ENCODE measurements at regions not wholly inside any gene's neighbourhood (a gene's known extent, or its start where the extent isn't known, plus 50 kb on each side); places are given as distances from the start of the nearest gene placed in this dataset.
"Not testable (repeated sequence)": the region's sequence is repeated elsewhere in the genome, so short reads cannot be mapped to it uniquely, and the experiment has no call there.

- DNase-seq, result no peak
Measured at GRCh38 chr3:13148126-13148525, 74.9 kb upstream of the IQSEC1 start.

- DNase-seq, result no peak
Measured at GRCh38 chr3:13147344-13147743, 74.1 kb upstream of the IQSEC1 start.

GRCh38 chr3:13146643-13147143, 73.5 kb upstream of the IQSEC1 start:
- DNase-seq, result no peak

- DNase-seq, result no peak
Measured at GRCh38 chr3:13145826-13146642, 72.8 kb upstream of the IQSEC1 start.

- DNase-seq, result no peak
Measured at GRCh38 chr3:13145131-13145825, 72.0 kb upstream of the IQSEC1 start.

GRCh38 chr3:13144163-13145023, 71.2 kb upstream of the IQSEC1 start:
- no peak for DNase-seq

- no peak for DNase-seq
Measured at GRCh38 chr3:13143381-13144004, 70.3 kb upstream of the IQSEC1 start.

GRCh38 chr3:13142552-13143380, 69.5 kb upstream of the IQSEC1 start:
- DNase-seq, result no peak

GRCh38 chr3:13141991-13142412, 68.8 kb upstream of the IQSEC1 start:
- no peak for DNase-seq

- no peak for DNase-seq
Measured at GRCh38 chr3:13141183-13141582, 68.0 kb upstream of the IQSEC1 start.

GRCh38 chr3:13140596-13140995, 67.4 kb upstream of the IQSEC1 start:
- DNase-seq, result no peak

GRCh38 chr3:13139471-13140065, 66.3 kb upstream of the IQSEC1 start:
- no peak for DNase-seq

GRCh38 chr3:13138833-13139145, 65.6 kb upstream of the IQSEC1 start:
- no peak for DNase-seq

- DNase-seq, result no peak
Measured at GRCh38 chr3:13137941-13138832, 65.0 kb upstream of the IQSEC1 start.

GRCh38 chr3:13136848-13137247, 63.6 kb upstream of the IQSEC1 start:
- not testable (repeated sequence) for DNase-seq

GRCh38 chr3:13136426-13136825, 63.2 kb upstream of the IQSEC1 start:
- no peak for DNase-seq

GRCh38 chr3:13135811-13136321, 62.6 kb upstream of the IQSEC1 start:
- DNase-seq, result no peak

GRCh38 chr3:13135251-13135810, 62.1 kb upstream of the IQSEC1 start:
- DNase-seq, result no peak

GRCh38 chr3:13134879-13135206, 61.6 kb upstream of the IQSEC1 start:
- DNase-seq, result no peak
